OCI-LY7 (cell line): ENCODE measurements at regions not wholly inside any gene's neighbourhood (a gene's known extent, or its start where the extent isn't known, plus 50 kb on each side); places are given as distances from the start of the nearest gene placed in this dataset.

ENCODE experiments used
- CTCF ChIP-seq: fragments of 200-600 bp; sonication (generic); conservative IDR thresholded peaks from 2 replicates; pipeline ENCODE4 v1.5.1; 2014; ENCODE audit warnings: mild to moderate bottlenecking, antibody characterized with exemption, low read length, moderate library complexity, mixed read lengths
- EZH2phosphoT487 ChIP-seq: fragments of 200-600 bp; sonication (generic); IDR thresholded peaks from 2 replicates; pipeline ENCODE4 v1.6.1; 2018; ENCODE audit warnings: low read depth, borderline replicate concordance, mild to moderate bottlenecking, mixed run types, antibody characterized with exemption, low read length, moderate library complexity, mixed read lengths

GRCh38 chr17:77398274-77398673 lies 257.5 kb downstream of the SEC14L1 start:
- no peak for TF ChIP-seq CTCF
- no peak for TF ChIP-seq EZH2phosphoT487
